IPS-18c (cell line): ENCODE measurements at regions not wholly inside any gene's neighbourhood (a gene's known extent, or its start where the extent isn't known, plus 50 kb on each side); places are given as distances from the start of the nearest gene placed in this dataset.
"Not testable (repeated sequence)": the region's sequence is repeated elsewhere in the genome, so short reads cannot be mapped to it uniquely, and the experiment has no call there.

Experiments
- H3K4me3 ChIP-seq: 2 replicates; pipeline ENCODE4 v1.7.0; 2013; ENCODE audit warnings: low read depth, mild to moderate bottlenecking, low read length, moderate library complexity; ENCODE audit not compliant: insufficient read depth
- H3K9me3 ChIP-seq: one replicate; pipeline ENCODE4 v1.6.1; 2013; ENCODE audit warnings: mild to moderate bottlenecking, low read length, moderate library complexity; ENCODE audit not compliant: control insufficient read depth, insufficient read depth

- not testable (repeated sequence) for H3K9me3 ChIP-seq
These were observed 182.5 kb upstream of the FAM20C start for GRCh38 chr7:9919-10318.

GRCh38 chr7:32565-33280 is 159.6 kb upstream of the FAM20C start:
- not testable (repeated sequence) for H3K9me3 ChIP-seq, H3K4me3 ChIP-seq

More at GRCh38 chr7:9919-10318, 182.5 kb upstream of the FAM20C start:
- not testable (repeated sequence) for H3K4me3 ChIP-seq

GRCh38 chr7:35121-35541 is 157.2 kb upstream of the FAM20C start:
- H3K4me3 ChIP-seq, H3K9me3 ChIP-seq: not testable (repeated sequence)

GRCh38 chr7:36539-36938 is 155.8 kb upstream of the FAM20C start:
- not testable (repeated sequence) for H3K4me3 ChIP-seq, H3K9me3 ChIP-seq

GRCh38 chr7:37656-38055 is 154.7 kb upstream of the FAM20C start:
- not testable (repeated sequence) for H3K4me3 ChIP-seq, H3K9me3 ChIP-seq

- not testable (repeated sequence) for H3K4me3 ChIP-seq
These were observed 153.9 kb upstream of the FAM20C start for GRCh38 chr7:38444-38843.

GRCh38 chr7:39984-40740 is 152.2 kb upstream of the FAM20C start:
- H3K4me3 ChIP-seq, H3K9me3 ChIP-seq: not testable (repeated sequence)

More at GRCh38 chr7:38444-38843, 153.9 kb upstream of the FAM20C start:
- H3K9me3 ChIP-seq: not testable (repeated sequence)

GRCh38 chr7:40799-41750 is 151.3 kb upstream of the FAM20C start:
- peaks cover 3% of the 10 kb centered on the region for H3K9me3 ChIP-seq
- no peak overlapping the region for H3K4me3 ChIP-seq

- H3K9me3 ChIP-seq: peaks cover 3% of the 10 kb centered on the region
- no peak overlapping the region for H3K4me3 ChIP-seq
These were observed 150.3 kb upstream of the FAM20C start for GRCh38 chr7:41917-42565.

GRCh38 chr7:43791-44540 is 148.4 kb upstream of the FAM20C start:
- Histone ChIP-seq H3K4me3 (no peak overlapping the region), H3K9me3 (peaks cover 3% of the 10 kb centered on the region)

GRCh38 chr7:44541-44896 is 147.9 kb upstream of the FAM20C start:
- Histone ChIP-seq H3K9me3 (peaks cover 3% of the 10 kb centered on the region), H3K4me3 (no peak overlapping the region)

- H3K9me3 ChIP-seq: peaks cover 3% of the 10 kb centered on the region
These were observed 147.0 kb upstream of the FAM20C start for GRCh38 chr7:45106-46090.

GRCh38 chr7:46123-46829 is 146.1 kb upstream of the FAM20C start:
- no peak overlapping the region for H3K4me3 ChIP-seq
- H3K9me3 ChIP-seq: peaks cover 3% of the 10 kb centered on the region

More at GRCh38 chr7:45106-46090, 147.0 kb upstream of the FAM20C start:
- H3K4me3 ChIP-seq: no peak overlapping the region

GRCh38 chr7:46830-47140 is 145.6 kb upstream of the FAM20C start:
- H3K4me3 ChIP-seq: no peak overlapping the region
- peaks cover 3% of the 10 kb centered on the region for H3K9me3 ChIP-seq

GRCh38 chr7:51456-52068 is 140.8 kb upstream of the FAM20C start:
- H3K4me3 ChIP-seq: no peak overlapping the region

More at GRCh38 chr7:51456-52068, 140.8 kb upstream of the FAM20C start:
- no peaks in the 10 kb centered on the region for H3K9me3 ChIP-seq
